ENCODE measurements at regions not wholly inside any gene's neighbourhood (a gene's known extent, or its start where the extent isn't known, plus 50 kb on each side); places are given as distances from the start of the nearest gene placed in this dataset.

- Histone ChIP-seq H3K36me3 (ENCODE audit: control insufficient read depth in 1 of 2, insufficient read depth in 2 of 2, low read length in 2 of 2) (no peaks in the 10 kb centered on the region), H3K9me2 (ENCODE audit: insufficient read depth) (no peaks in the 10 kb centered on the region), H3K4me1 (ENCODE audit: control insufficient read depth in 1 of 2, insufficient read depth in 2 of 2, low read length in 2 of 2) (no peaks in the 10 kb centered on the region), H2AFZ (ENCODE audit: low read depth, low read length, poor library complexity, severe bottlenecking) (no peak overlapping the region), H3K9me3 (ENCODE audit: control insufficient read depth in 1 of 2, insufficient read depth in 1 of 2, low read depth in 1 of 2, low read length in 2 of 2) (no peaks in the 10 kb centered on the region), H3K27me3 (ENCODE audit: insufficient read depth, low read length) (peaks cover 5% of the 10 kb centered on the region; the same call in 1 of the 2 replicates), H3K4me2 (ENCODE audit: low read length) (no peak overlapping the region), H3K4me3 (replicated peaks in 1 of 2; ENCODE audit: low read depth in 1 of 2, low read length in 2 of 2) (no peak overlapping the region), H3K9ac (ENCODE audit: low read length) (no peak overlapping the region), H3K79me2 (ENCODE audit: insufficient read depth, low read length) (no peaks in the 10 kb centered on the region), H4K20me1 (ENCODE audit: insufficient read depth) (no peaks in the 10 kb centered on the region), H3K27ac (ENCODE audit: low read depth, low read length) (no peak overlapping the region)
- BruUV-seq (replicated peaks): no TSS peak
- intact Hi-C loops (cut with micrococcal nuclease): no loop called here
- ATAC-seq: peak; percentile 30; the same call in 1 of the 2 replicates
- no peak for DNase-seq (ENCODE audit: low read depth, low spot score)
- TF ChIP-seq YY1 (IDR thresholded peaks at IDR 0.05; ENCODE audit: extremely low read depth, insufficient replicate concordance, low read depth, low read length) (no peak), TCF7L2 (IDR thresholded peaks at IDR 0.05; ENCODE audit: borderline replicate concordance, extremely low read depth, insufficient read depth, insufficient read length) (no peak), JUND (IDR thresholded peaks at IDR 0.05) (no peak), CEBPB (IDR thresholded peaks at IDR 0.05; ENCODE audit: low read depth) (no peak), POLR2AphosphoS5 (IDR thresholded peaks at IDR 0.05; ENCODE audit: low read depth, low read length) (no peak), SP1 (IDR thresholded peaks at IDR 0.05; ENCODE audit: low read depth) (no peak), REST (IDR thresholded peaks at IDR 0.05; ENCODE audit: low read depth) (no peak), SRF (IDR thresholded peaks at IDR 0.05; ENCODE audit: low read depth) (no peak), CTCF (IDR thresholded peaks at IDR 0.05 in 2 of 3, conservative IDR thresholded peaks at IDR 0.05 in 1 of 3; ENCODE audit: borderline replicate concordance in 1 of 3, insufficient read depth in 1 of 3, low read depth in 2 of 3, low read length in 2 of 3) (no peak), RAD21 (IDR thresholded peaks at IDR 0.05; ENCODE audit: low read depth) (no peak), CBX3 (IDR thresholded peaks at IDR 0.05; ENCODE audit: low read depth) (no peak), FOSL1 (IDR thresholded peaks at IDR 0.05; ENCODE audit: low read depth) (no peak), ZBTB33 (IDR thresholded peaks at IDR 0.05; ENCODE audit: extremely low read depth, insufficient replicate concordance, low read length) (no peak)
- ChIA-PET POLR2A (no interaction called here), RAD21 (ENCODE audit: low non-redundant PET in 1 of 2, low total read pairs in 2 of 2, uncharacterized antibody in 2 of 2, unreplicated experiment in 2 of 2) (no interaction called here), CTCF (interaction anchor here (1.1 kb wide), 1 partner anchor 12 kb away, joined by 4 read pairs; no protein-coding TSS in a partner anchor)
Observed at GRCh38 chr22:22123118-22123959, 121.2 kb upstream of the VPREB1 start.
